WTC11 (cell line): ENCODE measurements at regions not wholly inside any gene's neighbourhood (a gene's known extent, or its start where the extent isn't known, plus 50 kb on each side); places are given as distances from the start of the nearest gene placed in this dataset.

Experiments used
- ATAC-seq: fragments of 200-7000 bp; cut with Tn5 transposase; 2 replicates; pipeline ENCODE4 v1.10.0; 2021; ENCODE audit warnings: mild to moderate bottlenecking, moderate library complexity
- CTCF ChIA-PET: fragments of 300-600 bp; sonication (Branson Sonifier 250); formaldehyde crosslinking; loops from one replicate; lab custom pipeline; 2021; ENCODE audit warnings: antibody characterized with exemption; lab: Charles Lee
- POLR2A ChIA-PET: fragments of 350-600 bp; sonication (Branson Sonifier 250); formaldehyde crosslinking; loops from one replicate; lab custom pipeline; 2021; ENCODE audit warnings: antibody characterized with exemption; lab: Charles Lee
- DNase-seq: peaks from one replicate; pipeline ENCODE4 v3.0.0; 2021; ENCODE audit warnings: low spot score
- H3K27ac Mint-ChIP-seq: 2 replicates; pipeline ENCODE4 v1.8.0; 2021; ENCODE audit warnings: mixed read lengths
- H3K27me3 Mint-ChIP-seq: 2 replicates; pipeline ENCODE4 v1.8.0; 2021; ENCODE audit warnings: low read depth, mild to moderate bottlenecking, moderate library complexity, mixed read lengths
- H3K36me3 Mint-ChIP-seq: 2 replicates; pipeline ENCODE4 v1.8.0; 2021; ENCODE audit warnings: mixed read lengths
- H3K4me1 Mint-ChIP-seq: 2 replicates; pipeline ENCODE4 v1.8.0; 2022; ENCODE audit warnings: mixed read lengths
- H3K4me3 Mint-ChIP-seq: 2 replicates; pipeline ENCODE4 v1.8.0; 2021; ENCODE audit warnings: mild to moderate bottlenecking, moderate library complexity, mixed read lengths
- H3K9me3 Mint-ChIP-seq: 2 replicates; pipeline ENCODE4 v1.8.0; 2021; ENCODE audit warnings: mixed read lengths
- CDX4 ChIP-seq: fragments of 250-450 bp; sonication (Bioruptor Pico); IDR thresholded peaks from 2 replicates; pipeline ENCODE4 v1.9.0; 2021; ENCODE audit warnings: moderate library complexity, mild to moderate bottlenecking, inconsistent platforms, borderline replicate concordance
- ETV6 ChIP-seq: sonication (generic); formaldehyde crosslinking; IDR thresholded peaks from 2 replicates; pipeline ENCODE4 v1.8.1; 2022; ENCODE audit warnings: mild to moderate bottlenecking, missing genetic modification reagents
- FOXK1 ChIP-seq: sonication (generic); formaldehyde crosslinking; IDR thresholded peaks from 2 replicates; pipeline ENCODE4 v1.8.0; 2022; ENCODE audit warnings: mild to moderate bottlenecking, moderate library complexity, missing genetic modification reagents
- FOXP4 ChIP-seq: sonication (generic); formaldehyde crosslinking; IDR thresholded peaks from 2 replicates; pipeline ENCODE4 v1.8.0; 2022; ENCODE audit warnings: mild to moderate bottlenecking, missing genetic modification reagents
- JUN ChIP-seq: sonication (generic); formaldehyde crosslinking; IDR thresholded peaks from 2 replicates; pipeline ENCODE4 v1.8.0; 2023; ENCODE audit warnings: mild to moderate bottlenecking, missing genetic modification reagents
- KAT7 ChIP-seq: sonication (generic); formaldehyde crosslinking; IDR thresholded peaks from 2 replicates; pipeline ENCODE4 v1.8.1; 2023; ENCODE audit warnings: missing genetic modification reagents, mild to moderate bottlenecking, borderline replicate concordance
- NFATC4 ChIP-seq: fragments of 250-450 bp; sonication (Bioruptor Pico); IDR thresholded peaks from 2 replicates; pipeline ENCODE4 v1.9.0; 2021; ENCODE audit warnings: mild to moderate bottlenecking
- SOX15 ChIP-seq: fragments of 250-450 bp; sonication (Bioruptor Pico); IDR thresholded peaks from 2 replicates; pipeline ENCODE4 v1.9.0; 2021; ENCODE audit warnings: mild to moderate bottlenecking
- SP1 ChIP-seq: sonication (generic); formaldehyde crosslinking; conservative IDR thresholded peaks from 2 replicates; pipeline ENCODE4 v1.8.1; 2022; ENCODE audit warnings: missing genetic modification reagents
- TEAD1 ChIP-seq: sonication (generic); formaldehyde crosslinking; IDR thresholded peaks from 2 replicates; pipeline ENCODE4 v1.8.0; 2022; ENCODE audit warnings: mild to moderate bottlenecking, missing genetic modification reagents
- ZNF219 ChIP-seq: sonication (generic); formaldehyde crosslinking; IDR thresholded peaks from 2 replicates; pipeline ENCODE4 v1.8.0; 2023; ENCODE audit warnings: missing genetic modification reagents, mild to moderate bottlenecking, borderline replicate concordance
- ZNF396 ChIP-seq: fragments of 250-450 bp; sonication (Bioruptor Pico); IDR thresholded peaks from 2 replicates; pipeline ENCODE4 v1.8.0; 2021; ENCODE audit warnings: mild to moderate bottlenecking, moderate library complexity, borderline replicate concordance
- TF ChIP-seq, protein P1 (sequence below): sonication (generic); formaldehyde crosslinking; IDR thresholded peaks from 2 replicates; pipeline ENCODE4 v1.8.1; 2023; ENCODE audit warnings: mild to moderate bottlenecking, missing genetic modification reagents, borderline replicate concordance
- TF ChIP-seq, protein P2 (sequence below): sonication (generic); formaldehyde crosslinking; conservative IDR thresholded peaks from 2 replicates; pipeline ENCODE4 v1.8.1; 2023; ENCODE audit warnings: mild to moderate bottlenecking, low read depth, missing genetic modification reagents, moderate library complexity
- TF ChIP-seq, protein P3 (sequence below): sonication (generic); formaldehyde crosslinking; IDR thresholded peaks from 2 replicates; pipeline ENCODE4 v1.8.0; 2022; ENCODE audit warnings: missing genetic modification reagents
- TF ChIP-seq, protein P4 (sequence below): fragments of 250-450 bp; sonication (Bioruptor Pico); IDR thresholded peaks from 2 replicates; pipeline ENCODE4 v1.8.0; 2021; ENCODE audit warnings: mild to moderate bottlenecking
- TF ChIP-seq, protein P5 (sequence below): sonication (generic); formaldehyde crosslinking; IDR thresholded peaks from 2 replicates; pipeline ENCODE4 v1.8.1; 2023; ENCODE audit warnings: mild to moderate bottlenecking, missing genetic modification reagents

DNA sequence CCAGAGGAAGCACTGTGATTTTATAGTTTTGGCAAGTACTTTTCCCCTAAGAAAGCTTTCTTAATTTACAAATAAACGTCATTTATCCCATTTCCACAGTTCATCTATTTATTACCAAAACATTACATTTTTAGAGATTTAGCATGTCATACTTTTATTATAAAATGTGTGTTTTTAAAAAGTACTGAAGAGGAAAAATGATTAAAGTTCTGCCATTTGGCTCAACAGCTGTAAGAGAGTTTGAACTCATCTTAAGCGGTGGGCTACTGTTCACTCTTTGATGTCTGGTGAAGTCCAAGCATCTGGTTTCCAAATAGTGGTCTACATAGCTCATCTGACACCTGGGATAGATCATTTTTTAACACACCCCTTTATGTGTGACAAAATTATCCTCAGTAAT, 51.3 kb upstream of the TANC1 start:
- POLR2A ChIA-PET, result no interaction called here
- TF ChIP-seq ZNF396 (CRISPR knock-in tag) (no peak), JUN (no peak), ETV6 (CRISPR knock-in tag) (no peak), FOXK1 (CRISPR knock-in tag) (no peak)
- TF ChIP-seq, protein P1, sequence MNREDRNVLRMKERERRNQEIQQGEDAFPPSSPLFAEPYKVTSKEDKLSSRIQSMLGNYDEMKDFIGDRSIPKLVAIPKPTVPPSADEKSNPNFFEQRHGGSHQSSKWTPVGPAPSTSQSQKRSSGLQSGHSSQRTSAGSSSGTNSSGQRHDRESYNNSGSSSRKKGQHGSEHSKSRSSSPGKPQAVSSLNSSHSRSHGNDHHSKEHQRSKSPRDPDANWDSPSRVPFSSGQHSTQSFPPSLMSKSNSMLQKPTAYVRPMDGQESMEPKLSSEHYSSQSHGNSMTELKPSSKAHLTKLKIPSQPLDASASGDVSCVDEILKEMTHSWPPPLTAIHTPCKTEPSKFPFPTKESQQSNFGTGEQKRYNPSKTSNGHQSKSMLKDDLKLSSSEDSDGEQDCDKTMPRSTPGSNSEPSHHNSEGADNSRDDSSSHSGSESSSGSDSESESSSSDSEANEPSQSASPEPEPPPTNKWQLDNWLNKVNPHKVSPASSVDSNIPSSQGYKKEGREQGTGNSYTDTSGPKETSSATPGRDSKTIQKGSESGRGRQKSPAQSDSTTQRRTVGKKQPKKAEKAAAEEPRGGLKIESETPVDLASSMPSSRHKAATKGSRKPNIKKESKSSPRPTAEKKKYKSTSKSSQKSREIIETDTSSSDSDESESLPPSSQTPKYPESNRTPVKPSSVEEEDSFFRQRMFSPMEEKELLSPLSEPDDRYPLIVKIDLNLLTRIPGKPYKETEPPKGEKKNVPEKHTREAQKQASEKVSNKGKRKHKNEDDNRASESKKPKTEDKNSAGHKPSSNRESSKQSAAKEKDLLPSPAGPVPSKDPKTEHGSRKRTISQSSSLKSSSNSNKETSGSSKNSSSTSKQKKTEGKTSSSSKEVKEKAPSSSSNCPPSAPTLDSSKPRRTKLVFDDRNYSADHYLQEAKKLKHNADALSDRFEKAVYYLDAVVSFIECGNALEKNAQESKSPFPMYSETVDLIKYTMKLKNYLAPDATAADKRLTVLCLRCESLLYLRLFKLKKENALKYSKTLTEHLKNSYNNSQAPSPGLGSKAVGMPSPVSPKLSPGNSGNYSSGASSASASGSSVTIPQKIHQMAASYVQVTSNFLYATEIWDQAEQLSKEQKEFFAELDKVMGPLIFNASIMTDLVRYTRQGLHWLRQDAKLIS (CRISPR knock-in tag), result no peak
- CTCF ChIA-PET, result interaction anchor here (1.4 kb wide), 1 partner anchor 202 kb away, joined by 4 read pairs; no protein-coding TSS in a partner anchor
- H3K27ac Mint-ChIP-seq, result no peak overlapping the region
- DNase-seq (no peak), ATAC-seq (no peak)
- no peaks in the 10 kb centered on the region for H3K27me3 Mint-ChIP-seq
- H3K4me1 Mint-ChIP-seq, result peaks cover 36% of the 10 kb centered on the region
- H3K4me3 Mint-ChIP-seq, result no peak overlapping the region
- H3K9me3 Mint-ChIP-seq, result peaks cover 10% of the 10 kb centered on the region; the same call in 1 of the 2 replicates
- H3K36me3 Mint-ChIP-seq, result no peaks in the 10 kb centered on the region

- CTCF ChIA-PET, result interaction anchor here (1.6 kb wide), 1 partner anchor 200 kb away, joined by 4 read pairs; no protein-coding TSS in a partner anchor
- no peak for TF ChIP-seq SP1 (CRISPR knock-in tag)
- TF ChIP-seq SOX15 (CRISPR knock-in tag), result no peak
- no peak for TF ChIP-seq ZNF219 (CRISPR knock-in tag)
- no peak for TF ChIP-seq KAT7 (CRISPR knock-in tag)
- no peak for TF ChIP-seq CDX4
- TF ChIP-seq, protein P2, sequence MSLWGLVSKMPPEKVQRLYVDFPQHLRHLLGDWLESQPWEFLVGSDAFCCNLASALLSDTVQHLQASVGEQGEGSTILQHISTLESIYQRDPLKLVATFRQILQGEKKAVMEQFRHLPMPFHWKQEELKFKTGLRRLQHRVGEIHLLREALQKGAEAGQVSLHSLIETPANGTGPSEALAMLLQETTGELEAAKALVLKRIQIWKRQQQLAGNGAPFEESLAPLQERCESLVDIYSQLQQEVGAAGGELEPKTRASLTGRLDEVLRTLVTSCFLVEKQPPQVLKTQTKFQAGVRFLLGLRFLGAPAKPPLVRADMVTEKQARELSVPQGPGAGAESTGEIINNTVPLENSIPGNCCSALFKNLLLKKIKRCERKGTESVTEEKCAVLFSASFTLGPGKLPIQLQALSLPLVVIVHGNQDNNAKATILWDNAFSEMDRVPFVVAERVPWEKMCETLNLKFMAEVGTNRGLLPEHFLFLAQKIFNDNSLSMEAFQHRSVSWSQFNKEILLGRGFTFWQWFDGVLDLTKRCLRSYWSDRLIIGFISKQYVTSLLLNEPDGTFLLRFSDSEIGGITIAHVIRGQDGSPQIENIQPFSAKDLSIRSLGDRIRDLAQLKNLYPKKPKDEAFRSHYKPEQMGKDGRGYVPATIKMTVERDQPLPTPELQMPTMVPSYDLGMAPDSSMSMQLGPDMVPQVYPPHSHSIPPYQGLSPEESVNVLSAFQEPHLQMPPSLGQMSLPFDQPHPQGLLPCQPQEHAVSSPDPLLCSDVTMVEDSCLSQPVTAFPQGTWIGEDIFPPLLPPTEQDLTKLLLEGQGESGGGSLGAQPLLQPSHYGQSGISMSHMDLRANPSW (CRISPR knock-in tag), result no peak
- TF ChIP-seq FOXP4, result no peak
- TF ChIP-seq, protein P3, sequence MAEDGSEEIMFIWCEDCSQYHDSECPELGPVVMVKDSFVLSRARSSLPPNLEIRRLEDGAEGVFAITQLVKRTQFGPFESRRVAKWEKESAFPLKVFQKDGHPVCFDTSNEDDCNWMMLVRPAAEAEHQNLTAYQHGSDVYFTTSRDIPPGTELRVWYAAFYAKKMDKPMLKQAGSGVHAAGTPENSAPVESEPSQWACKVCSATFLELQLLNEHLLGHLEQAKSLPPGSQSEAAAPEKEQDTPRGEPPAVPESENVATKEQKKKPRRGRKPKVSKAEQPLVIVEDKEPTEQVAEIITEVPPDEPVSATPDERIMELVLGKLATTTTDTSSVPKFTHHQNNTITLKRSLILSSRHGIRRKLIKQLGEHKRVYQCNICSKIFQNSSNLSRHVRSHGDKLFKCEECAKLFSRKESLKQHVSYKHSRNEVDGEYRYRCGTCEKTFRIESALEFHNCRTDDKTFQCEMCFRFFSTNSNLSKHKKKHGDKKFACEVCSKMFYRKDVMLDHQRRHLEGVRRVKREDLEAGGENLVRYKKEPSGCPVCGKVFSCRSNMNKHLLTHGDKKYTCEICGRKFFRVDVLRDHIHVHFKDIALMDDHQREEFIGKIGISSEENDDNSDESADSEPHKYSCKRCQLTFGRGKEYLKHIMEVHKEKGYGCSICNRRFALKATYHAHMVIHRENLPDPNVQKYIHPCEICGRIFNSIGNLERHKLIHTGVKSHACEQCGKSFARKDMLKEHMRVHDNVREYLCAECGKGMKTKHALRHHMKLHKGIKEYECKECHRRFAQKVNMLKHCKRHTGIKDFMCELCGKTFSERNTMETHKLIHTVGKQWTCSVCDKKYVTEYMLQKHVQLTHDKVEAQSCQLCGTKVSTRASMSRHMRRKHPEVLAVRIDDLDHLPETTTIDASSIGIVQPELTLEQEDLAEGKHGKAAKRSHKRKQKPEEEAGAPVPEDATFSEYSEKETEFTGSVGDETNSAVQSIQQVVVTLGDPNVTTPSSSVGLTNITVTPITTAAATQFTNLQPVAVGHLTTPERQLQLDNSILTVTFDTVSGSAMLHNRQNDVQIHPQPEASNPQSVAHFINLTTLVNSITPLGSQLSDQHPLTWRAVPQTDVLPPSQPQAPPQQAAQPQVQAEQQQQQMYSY (CRISPR knock-in tag), result no peak
- TF ChIP-seq, protein P4, sequence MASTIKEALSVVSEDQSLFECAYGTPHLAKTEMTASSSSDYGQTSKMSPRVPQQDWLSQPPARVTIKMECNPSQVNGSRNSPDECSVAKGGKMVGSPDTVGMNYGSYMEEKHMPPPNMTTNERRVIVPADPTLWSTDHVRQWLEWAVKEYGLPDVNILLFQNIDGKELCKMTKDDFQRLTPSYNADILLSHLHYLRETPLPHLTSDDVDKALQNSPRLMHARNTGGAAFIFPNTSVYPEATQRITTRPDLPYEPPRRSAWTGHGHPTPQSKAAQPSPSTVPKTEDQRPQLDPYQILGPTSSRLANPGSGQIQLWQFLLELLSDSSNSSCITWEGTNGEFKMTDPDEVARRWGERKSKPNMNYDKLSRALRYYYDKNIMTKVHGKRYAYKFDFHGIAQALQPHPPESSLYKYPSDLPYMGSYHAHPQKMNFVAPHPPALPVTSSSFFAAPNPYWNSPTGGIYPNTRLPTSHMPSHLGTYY (CRISPR knock-in tag), result no peak
- TF ChIP-seq NFATC4, result no peak
- TF ChIP-seq TEAD1, result no peak
- TF ChIP-seq, protein P5, sequence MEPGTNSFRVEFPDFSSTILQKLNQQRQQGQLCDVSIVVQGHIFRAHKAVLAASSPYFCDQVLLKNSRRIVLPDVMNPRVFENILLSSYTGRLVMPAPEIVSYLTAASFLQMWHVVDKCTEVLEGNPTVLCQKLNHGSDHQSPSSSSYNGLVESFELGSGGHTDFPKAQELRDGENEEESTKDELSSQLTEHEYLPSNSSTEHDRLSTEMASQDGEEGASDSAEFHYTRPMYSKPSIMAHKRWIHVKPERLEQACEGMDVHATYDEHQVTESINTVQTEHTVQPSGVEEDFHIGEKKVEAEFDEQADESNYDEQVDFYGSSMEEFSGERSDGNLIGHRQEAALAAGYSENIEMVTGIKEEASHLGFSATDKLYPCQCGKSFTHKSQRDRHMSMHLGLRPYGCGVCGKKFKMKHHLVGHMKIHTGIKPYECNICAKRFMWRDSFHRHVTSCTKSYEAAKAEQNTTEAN (CRISPR knock-in tag), result no peak
Observed at GRCh38 chr2:158918452-158918851, 50.0 kb upstream of the TANC1 start.

More at GRCh38 chr2:158918452-158918851, 50.0 kb upstream of the TANC1 start:
- POLR2A ChIA-PET, result interaction anchor here (0.6 kb wide), 1 partner anchor 194 kb away, joined by 7 read pairs; no protein-coding TSS in a partner anchor
- no peaks in the 10 kb centered on the region for H3K27me3 Mint-ChIP-seq
- H3K27ac Mint-ChIP-seq, result no peak overlapping the region
- H3K4me1 Mint-ChIP-seq, result peaks cover 40% of the 10 kb centered on the region
- H3K4me3 Mint-ChIP-seq, result no peak overlapping the region
- DNase-seq (no peak), ATAC-seq (no peak)
- no peaks in the 10 kb centered on the region for H3K36me3 Mint-ChIP-seq
- H3K9me3 Mint-ChIP-seq, result peaks cover 7% of the 10 kb centered on the region; the same call in 1 of the 2 replicates
